ENCODE measurements at regions not wholly inside any gene's neighbourhood (a gene's known extent, or its start where the extent isn't known, plus 50 kb on each side); places are given as distances from the start of the nearest gene placed in this dataset.

DNA sequence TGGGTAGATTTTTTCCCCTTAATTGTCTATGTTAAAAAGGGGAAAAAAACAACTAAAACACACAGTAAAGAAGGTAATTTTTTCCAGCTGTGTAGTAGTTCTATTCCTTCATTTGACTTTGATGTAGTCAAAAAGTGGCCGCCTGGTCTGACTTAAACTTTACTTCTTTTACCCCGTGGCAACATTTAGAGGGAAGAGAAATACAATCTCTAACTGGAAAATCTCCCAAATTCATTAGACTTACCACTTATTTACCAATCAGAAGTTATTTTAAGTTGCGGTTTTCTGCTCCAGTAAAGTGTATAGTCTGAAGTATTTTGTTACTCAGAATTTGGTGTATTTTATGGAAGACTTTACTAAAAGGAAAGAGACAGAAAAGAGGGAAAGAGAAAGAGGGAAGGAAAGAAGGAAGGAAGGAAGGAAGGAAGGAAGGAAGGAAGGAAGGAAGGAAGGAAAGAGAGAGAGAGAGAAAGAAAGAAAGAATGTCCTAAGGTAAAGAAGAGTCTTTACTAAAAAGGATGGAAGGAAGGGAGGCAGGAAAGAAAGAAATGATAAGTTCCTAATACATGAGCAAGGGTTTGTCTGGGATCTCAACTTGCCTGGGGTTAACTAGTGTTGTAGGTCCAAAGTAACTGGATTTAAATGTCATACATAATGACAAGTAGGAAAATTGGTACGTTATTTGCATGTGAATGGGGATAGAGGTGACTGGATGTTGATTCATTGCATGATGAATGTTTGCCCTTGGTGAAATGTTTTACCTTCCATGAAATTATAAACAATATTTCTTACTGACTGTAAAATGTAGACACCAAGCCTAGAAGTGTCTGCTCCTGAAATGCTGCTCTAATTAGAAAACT lies 135.1 kb downstream of the SAMD5 start:
- H2AFZ ChIP-seq (ENCODE audit: low read length, unreplicated experiment): no peak overlapping the region
- H3K27me3 ChIP-seq (ENCODE audit: insufficient read depth, low read length): no peaks in the 10 kb centered on the region
- no peaks in the 10 kb centered on the region for H3K4me1 ChIP-seq (ENCODE audit: control insufficient read depth, insufficient read depth, low read length, unreplicated experiment)
- no peaks in the 10 kb centered on the region for H3K36me3 ChIP-seq (ENCODE audit: insufficient read depth, low read length)
- no peak overlapping the region for H3K27ac ChIP-seq (ENCODE audit: low read depth, low read length)
- no peak overlapping the region for H3K4me3 ChIP-seq (ENCODE audit: low read depth, low read length)
- no peaks in the 10 kb centered on the region for H3K79me2 ChIP-seq (ENCODE audit: control insufficient read depth, insufficient read depth, low read length, unreplicated experiment)

DNA sequence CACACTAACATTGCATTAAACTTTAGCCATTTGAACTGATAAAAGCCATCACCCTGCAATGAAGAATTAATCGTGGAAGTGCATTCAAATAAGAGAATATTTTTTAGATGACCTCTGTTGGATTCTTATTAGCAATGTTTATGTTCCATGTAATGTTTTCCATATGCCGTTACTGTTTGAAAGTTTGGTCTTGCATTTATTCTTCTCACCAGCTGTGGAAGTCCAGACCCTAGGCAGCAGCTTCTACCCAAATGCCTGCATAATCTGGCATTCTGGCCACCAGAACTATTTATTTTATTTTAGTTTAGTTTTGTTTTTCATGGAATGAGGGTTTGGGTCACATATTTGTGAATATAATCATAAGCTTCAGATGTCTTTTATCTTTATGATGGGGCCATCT lies 140.4 kb downstream of the SAMD5 start:
- H3K27me3 ChIP-seq (ENCODE audit: insufficient read depth, low read length): no peaks in the 10 kb centered on the region
- H3K36me3 ChIP-seq (ENCODE audit: insufficient read depth, low read length): no peaks in the 10 kb centered on the region
- no peak overlapping the region for H2AFZ ChIP-seq (ENCODE audit: low read length, unreplicated experiment)
- no peaks in the 10 kb centered on the region for H3K79me2 ChIP-seq (ENCODE audit: control insufficient read depth, insufficient read depth, low read length, unreplicated experiment)
- H3K4me1 ChIP-seq (ENCODE audit: control insufficient read depth, insufficient read depth, low read length, unreplicated experiment): no peaks in the 10 kb centered on the region
- H3K27ac ChIP-seq (ENCODE audit: low read depth, low read length): no peak overlapping the region
- no peak overlapping the region for H3K4me3 ChIP-seq (ENCODE audit: low read depth, low read length)

DNA sequence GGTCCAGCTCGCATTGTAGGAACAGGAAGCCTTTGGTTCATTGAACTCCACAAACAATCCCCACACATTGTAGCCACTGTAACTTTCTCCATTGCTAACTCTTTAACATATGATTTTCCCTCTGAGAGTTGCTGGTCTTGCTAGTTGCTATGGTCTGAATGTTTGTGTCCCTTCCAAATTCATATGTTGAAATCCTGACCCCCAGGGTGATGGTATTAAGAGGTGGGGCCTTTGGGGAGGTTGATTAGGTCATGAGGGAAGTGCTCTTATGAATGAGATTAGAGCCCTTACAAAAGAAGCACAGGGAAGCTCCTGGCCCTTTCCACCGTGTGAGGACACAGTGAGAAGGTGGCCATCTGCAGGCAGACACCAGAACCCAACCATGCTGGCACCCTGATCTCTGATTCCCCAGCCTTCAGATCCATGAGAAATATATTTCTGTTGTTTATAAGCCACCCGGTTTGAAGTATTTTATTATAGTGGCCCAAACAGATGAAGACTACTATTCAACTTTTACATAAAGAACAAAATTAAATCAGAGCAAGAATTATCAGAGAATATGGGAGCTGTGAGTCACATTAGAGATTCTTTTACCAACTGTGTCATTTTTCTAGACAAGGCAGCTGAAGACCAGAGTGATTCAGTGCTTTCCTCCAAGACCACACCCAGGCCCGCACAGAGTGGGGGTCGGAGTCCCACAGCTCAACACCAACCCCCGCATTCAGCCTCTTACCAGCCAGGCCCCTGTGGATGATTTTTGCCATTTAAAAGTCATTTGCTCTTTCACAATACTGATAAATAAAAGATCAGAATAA lies 143.0 kb downstream of the SAMD5 start:
- no peak overlapping the region for H2AFZ ChIP-seq (ENCODE audit: low read length, unreplicated experiment)
- H3K27ac ChIP-seq (ENCODE audit: low read depth, low read length): peak overlapping the region; percentile 49; the same call in 1 of the 2 replicates
- H3K36me3 ChIP-seq (ENCODE audit: insufficient read depth, low read length): no peaks in the 10 kb centered on the region
- H3K4me3 ChIP-seq (ENCODE audit: low read depth, low read length): no peak overlapping the region
- no peaks in the 10 kb centered on the region for H3K4me1 ChIP-seq (ENCODE audit: control insufficient read depth, insufficient read depth, low read length, unreplicated experiment)
- no peaks in the 10 kb centered on the region for H3K79me2 ChIP-seq (ENCODE audit: control insufficient read depth, insufficient read depth, low read length, unreplicated experiment)
- H3K27me3 ChIP-seq (ENCODE audit: insufficient read depth, low read length): no peaks in the 10 kb centered on the region

DNA sequence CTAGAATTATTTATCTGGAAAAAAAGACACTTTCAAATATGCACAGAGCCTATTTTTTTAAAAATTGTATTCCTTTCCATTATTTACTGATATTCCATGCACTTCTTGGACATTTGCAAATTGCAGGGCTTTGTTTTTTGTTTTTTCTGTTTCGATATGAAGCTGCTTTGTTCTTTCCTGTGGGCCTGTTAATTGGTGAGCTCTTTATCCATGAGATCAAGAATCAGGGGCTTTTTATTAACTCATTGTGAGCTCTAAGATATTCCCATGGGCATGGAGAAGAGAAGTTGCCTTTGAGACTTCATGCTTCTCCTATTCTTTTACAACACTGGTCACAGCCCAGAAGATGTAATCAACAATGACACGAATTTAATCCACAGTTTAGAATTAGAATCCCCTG lies 145.1 kb downstream of the SAMD5 start:
- Histone ChIP-seq H3K27ac (ENCODE audit: low read depth, low read length) (no peak overlapping the region), H3K4me1 (ENCODE audit: control insufficient read depth, insufficient read depth, low read length, unreplicated experiment) (no peaks in the 10 kb centered on the region), H3K36me3 (ENCODE audit: insufficient read depth, low read length) (no peaks in the 10 kb centered on the region), H3K79me2 (ENCODE audit: control insufficient read depth, insufficient read depth, low read length, unreplicated experiment) (no peaks in the 10 kb centered on the region), H2AFZ (ENCODE audit: low read length, unreplicated experiment) (no peak overlapping the region), H3K27me3 (ENCODE audit: insufficient read depth, low read length) (no peaks in the 10 kb centered on the region), H3K4me3 (ENCODE audit: low read depth, low read length) (no peak overlapping the region)

DNA sequence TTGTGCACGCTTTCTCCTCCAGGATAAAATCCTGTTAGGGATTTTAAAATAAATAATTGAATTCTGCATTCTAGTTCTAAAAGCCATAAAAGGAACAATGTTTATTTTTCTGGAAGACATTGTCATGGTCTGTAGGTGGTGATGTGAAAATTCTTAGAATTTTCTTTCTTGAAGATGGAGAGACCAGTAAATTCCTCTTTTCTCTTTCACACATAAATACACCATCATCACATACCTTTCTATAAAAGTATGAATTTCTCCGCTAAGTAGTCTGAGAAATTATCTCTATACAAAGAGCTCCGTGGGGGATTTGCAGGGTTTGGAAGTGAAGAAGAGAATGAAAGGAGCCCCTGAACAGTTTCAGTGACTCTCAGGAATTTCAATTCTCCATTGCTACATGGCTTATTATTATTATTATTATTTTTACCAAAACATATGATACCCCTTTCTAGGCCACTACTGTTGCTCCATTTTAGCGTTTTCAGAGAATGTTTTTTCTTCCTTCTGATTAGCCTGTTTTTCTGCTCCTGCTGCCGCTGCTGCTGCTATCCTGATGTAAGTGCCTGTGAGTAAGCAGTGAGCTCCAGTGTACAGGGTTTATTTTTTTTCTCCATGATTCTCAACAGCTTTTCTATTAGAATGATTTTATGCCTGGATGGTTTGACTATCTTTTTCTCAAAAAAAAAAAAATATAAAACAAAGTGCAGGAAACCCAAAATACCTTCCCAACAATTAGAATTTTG lies 145.8 kb downstream of the SAMD5 start:
- Histone ChIP-seq H3K36me3 (ENCODE audit: insufficient read depth, low read length) (no peaks in the 10 kb centered on the region), H3K4me3 (ENCODE audit: low read depth, low read length) (no peak overlapping the region), H3K79me2 (ENCODE audit: control insufficient read depth, insufficient read depth, low read length, unreplicated experiment) (no peaks in the 10 kb centered on the region), H2AFZ (ENCODE audit: low read length, unreplicated experiment) (no peak overlapping the region), H3K27me3 (ENCODE audit: insufficient read depth, low read length) (no peaks in the 10 kb centered on the region), H3K4me1 (ENCODE audit: control insufficient read depth, insufficient read depth, low read length, unreplicated experiment) (no peaks in the 10 kb centered on the region), H3K27ac (ENCODE audit: low read depth, low read length) (no peak overlapping the region)

DNA sequence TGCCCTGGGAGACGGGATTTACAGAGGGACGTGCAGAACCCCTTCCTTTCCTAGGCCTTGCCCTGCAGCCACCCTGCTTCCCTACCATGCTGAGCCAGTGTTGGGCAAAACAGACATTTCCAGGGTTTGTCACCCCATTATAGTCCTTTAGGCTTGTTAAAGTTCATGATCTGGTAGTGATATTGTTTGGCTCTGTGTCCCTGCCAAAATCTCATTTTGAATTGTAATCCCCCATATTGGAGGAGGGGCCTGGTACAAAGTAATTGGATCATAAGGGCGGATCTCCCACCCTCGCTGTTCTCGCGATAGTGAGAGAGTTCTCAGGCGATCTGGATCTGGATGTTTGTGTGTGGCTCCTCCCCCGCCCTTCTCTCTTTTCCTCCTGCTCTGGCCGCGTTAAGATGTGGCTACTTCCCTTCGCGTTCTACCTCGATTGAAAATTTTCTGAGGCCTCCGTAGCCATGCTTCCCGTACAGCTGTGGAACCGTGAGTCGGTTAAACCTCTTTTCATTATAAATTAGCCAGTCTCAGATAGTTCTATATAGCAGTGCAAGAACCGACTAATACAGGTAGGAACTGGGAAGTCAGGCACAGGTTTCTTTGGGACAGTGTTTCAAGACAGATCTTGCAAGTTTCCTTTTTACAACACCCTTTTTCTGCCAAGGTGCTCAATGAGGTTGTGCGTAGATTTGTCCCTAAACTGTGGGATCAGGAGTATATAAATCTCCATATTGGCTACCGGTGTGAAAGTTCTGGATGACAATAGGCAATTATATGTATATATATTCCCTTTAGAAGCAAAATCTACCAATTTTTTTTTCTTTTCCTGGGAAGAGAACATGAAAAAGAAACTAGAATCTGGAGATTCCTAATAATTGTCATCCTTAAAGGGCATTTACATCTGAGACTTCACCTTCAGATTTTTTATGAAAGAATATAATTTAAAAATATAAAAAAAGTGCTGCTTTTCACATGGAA lies 152.1 kb downstream of the SAMD5 start:
- Histone ChIP-seq H3K27me3 (ENCODE audit: insufficient read depth, low read length) (no peaks in the 10 kb centered on the region), H3K27ac (ENCODE audit: low read depth, low read length) (no peak overlapping the region), H3K4me3 (ENCODE audit: low read depth, low read length) (no peak overlapping the region), H3K79me2 (ENCODE audit: control insufficient read depth, insufficient read depth, low read length, unreplicated experiment) (no peaks in the 10 kb centered on the region), H3K36me3 (ENCODE audit: insufficient read depth, low read length) (no peaks in the 10 kb centered on the region), H2AFZ (ENCODE audit: low read length, unreplicated experiment) (no peak overlapping the region), H3K4me1 (ENCODE audit: control insufficient read depth, insufficient read depth, low read length, unreplicated experiment) (no peaks in the 10 kb centered on the region)

DNA sequence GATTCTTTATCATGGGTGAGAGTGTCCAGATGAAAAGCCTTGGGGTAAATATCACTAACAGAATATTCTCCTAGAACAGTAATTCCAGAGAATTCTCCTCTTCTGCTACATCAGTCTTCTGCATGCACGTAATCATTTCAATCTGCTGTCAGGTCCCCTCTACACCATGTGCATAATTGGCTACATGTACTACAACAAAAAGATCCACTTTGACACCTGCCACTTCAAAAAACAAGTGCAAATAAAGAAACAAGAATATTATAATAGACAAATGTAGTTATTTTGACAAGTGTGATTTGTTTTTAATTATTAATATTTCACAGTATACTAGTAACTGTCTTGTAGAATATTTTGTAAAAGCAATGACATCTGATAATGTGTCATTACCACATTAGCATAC lies 154.2 kb downstream of the SAMD5 start:
- no peak overlapping the region for H2AFZ ChIP-seq (ENCODE audit: low read length, unreplicated experiment)
- H3K27ac ChIP-seq (ENCODE audit: low read depth, low read length): no peak overlapping the region
- H3K79me2 ChIP-seq (ENCODE audit: control insufficient read depth, insufficient read depth, low read length, unreplicated experiment): no peaks in the 10 kb centered on the region
- no peaks in the 10 kb centered on the region for H3K36me3 ChIP-seq (ENCODE audit: insufficient read depth, low read length)
- H3K4me3 ChIP-seq (ENCODE audit: low read depth, low read length): no peak overlapping the region
- H3K27me3 ChIP-seq (ENCODE audit: insufficient read depth, low read length): no peaks in the 10 kb centered on the region
- H3K4me1 ChIP-seq (ENCODE audit: control insufficient read depth, insufficient read depth, low read length, unreplicated experiment): no peaks in the 10 kb centered on the region

DNA sequence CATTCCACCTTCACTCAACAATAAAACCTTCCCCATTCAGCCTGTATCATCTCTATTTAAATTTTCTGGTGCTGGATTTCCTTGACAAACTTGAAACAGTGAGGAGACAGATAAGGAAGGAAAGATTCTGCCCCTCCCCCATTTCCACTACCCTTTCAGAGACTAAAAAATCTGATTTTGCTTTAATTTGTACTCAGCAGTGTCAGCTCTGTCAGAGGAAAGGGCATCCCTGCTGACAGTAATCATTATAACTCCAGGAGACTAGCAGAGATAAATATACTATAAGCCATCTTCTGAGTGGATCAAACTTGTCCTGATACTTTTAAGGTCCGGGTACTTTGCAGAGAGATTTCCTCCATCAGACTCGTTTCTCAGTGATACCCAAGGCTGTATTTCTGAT lies 155.6 kb downstream of the SAMD5 start:
- H3K36me3 ChIP-seq (ENCODE audit: insufficient read depth, low read length): no peaks in the 10 kb centered on the region
- no peak overlapping the region for H3K4me3 ChIP-seq (ENCODE audit: low read depth, low read length)
- H2AFZ ChIP-seq (ENCODE audit: low read length, unreplicated experiment): no peak overlapping the region
- H3K27me3 ChIP-seq (ENCODE audit: insufficient read depth, low read length): no peaks in the 10 kb centered on the region
- no peak overlapping the region for H3K27ac ChIP-seq (ENCODE audit: low read depth, low read length)
- no peaks in the 10 kb centered on the region for H3K79me2 ChIP-seq (ENCODE audit: control insufficient read depth, insufficient read depth, low read length, unreplicated experiment)
- no peaks in the 10 kb centered on the region for H3K4me1 ChIP-seq (ENCODE audit: control insufficient read depth, insufficient read depth, low read length, unreplicated experiment)

DNA sequence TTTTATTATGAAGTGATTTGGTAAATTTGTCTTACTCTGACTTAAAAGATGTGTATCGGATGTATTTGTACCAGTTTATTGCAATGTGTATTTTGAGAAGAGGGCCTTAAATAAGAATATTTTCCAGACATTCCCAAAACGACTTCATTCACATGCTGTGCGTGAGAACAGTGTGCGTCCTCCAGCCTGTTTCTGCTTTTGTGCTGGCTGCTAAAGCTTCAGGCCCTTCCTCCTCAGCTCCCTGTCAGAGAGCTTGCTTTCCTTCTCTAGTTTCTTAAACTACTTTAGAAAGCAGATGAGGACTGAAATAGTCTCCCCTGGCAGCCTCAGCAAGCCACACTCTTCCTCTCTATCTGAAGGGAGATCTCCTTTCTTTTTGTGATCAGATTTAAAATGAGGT lies 157.8 kb downstream of the SAMD5 start:
- H3K79me2 ChIP-seq (ENCODE audit: control insufficient read depth, insufficient read depth, low read length, unreplicated experiment): no peaks in the 10 kb centered on the region

DNA sequence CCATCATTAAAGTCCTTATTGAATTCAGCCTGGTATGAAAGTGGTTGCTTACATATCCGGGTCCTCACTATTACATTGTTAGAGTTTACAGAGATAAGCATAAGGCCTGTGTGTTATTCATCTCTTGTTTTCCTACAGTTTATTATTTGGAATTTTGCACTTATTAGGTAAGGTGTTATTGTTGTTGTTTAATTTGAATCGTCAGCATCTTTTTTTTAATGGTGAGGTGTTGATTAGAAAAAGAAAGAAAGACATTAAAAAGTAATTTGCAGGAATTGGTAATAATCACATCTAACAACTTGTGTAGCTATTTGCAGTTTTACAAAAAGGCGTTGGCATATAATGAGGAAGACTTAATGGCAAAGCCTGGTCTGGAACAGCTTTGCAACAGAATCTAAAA lies 158.6 kb downstream of the SAMD5 start:
- no peak overlapping the region for H2AFZ ChIP-seq (ENCODE audit: low read length, unreplicated experiment)
- H3K27ac ChIP-seq (ENCODE audit: low read depth, low read length): no peak overlapping the region
- H3K27me3 ChIP-seq (ENCODE audit: insufficient read depth, low read length): no peaks in the 10 kb centered on the region
- H3K4me3 ChIP-seq (ENCODE audit: low read depth, low read length): no peak overlapping the region
- no peaks in the 10 kb centered on the region for H3K79me2 ChIP-seq (ENCODE audit: control insufficient read depth, insufficient read depth, low read length, unreplicated experiment)
- no peaks in the 10 kb centered on the region for H3K4me1 ChIP-seq (ENCODE audit: control insufficient read depth, insufficient read depth, low read length, unreplicated experiment)
- H3K36me3 ChIP-seq (ENCODE audit: insufficient read depth, low read length): no peaks in the 10 kb centered on the region

More for the DNA sequence above, 157.8 kb downstream of the SAMD5 start:
- Histone ChIP-seq H3K27ac (ENCODE audit: low read depth, low read length) (no peak overlapping the region), H3K36me3 (ENCODE audit: insufficient read depth, low read length) (no peaks in the 10 kb centered on the region), H2AFZ (ENCODE audit: low read length, unreplicated experiment) (no peak overlapping the region), H3K4me1 (ENCODE audit: control insufficient read depth, insufficient read depth, low read length, unreplicated experiment) (no peaks in the 10 kb centered on the region), H3K27me3 (ENCODE audit: insufficient read depth, low read length) (no peaks in the 10 kb centered on the region), H3K4me3 (ENCODE audit: low read depth, low read length) (no peak overlapping the region)

Data from ACC112 (cell line).